ENCODE measurements at regions not wholly inside any gene's neighbourhood (a gene's known extent, or its start where the extent isn't known, plus 50 kb on each side); places are given as distances from the start of the nearest gene placed in this dataset.

GRCh38 chr13:53490752-53491151, 462.1 kb downstream of the OLFM4 start:
- TF ChIP-seq CTCF (conservative IDR thresholded peaks at IDR 0.05; ENCODE audit: low read depth, low read length) (no peak), EZH2 (IDR thresholded peaks at IDR 0.05; ENCODE audit: borderline replicate concordance, low read depth, low read length, poor library complexity, severe bottlenecking) (no peak)

Data from A673 (cell line).